A549 (cell line): ENCODE measurements at regions not wholly inside any gene's neighbourhood (a gene's known extent, or its start where the extent isn't known, plus 50 kb on each side); places are given as distances from the start of the nearest gene placed in this dataset.

Experiments used
- CTCF ChIP-seq: fragments of >200 bp; sonication (Bioruptor Twin); formaldehyde crosslinking; IDR thresholded peaks from 3 replicates; pipeline ENCODE4 v1.5.1; 2016
- EP300 ChIP-seq, 2 experiments: fragments of >200 bp; sonication (Bioruptor Twin); formaldehyde crosslinking; IDR thresholded peaks; 2 replicates in 1 of 2; 3 replicates in 1 of 2; pipeline ENCODE4 v1.6.1; 2016 to 2017
- HEYL ChIP-seq: fragments of 250-450 bp; sonication (Bioruptor Pico); IDR thresholded peaks from 2 replicates; pipeline ENCODE4 v1.8.0; 2021; ENCODE audit warnings: mild to moderate bottlenecking, moderate library complexity
- KDM5A ChIP-seq: fragments of 200-600 bp; sonication (generic); IDR thresholded peaks from 2 replicates; pipeline ENCODE4 v1.6.1; 2016; ENCODE audit warnings: antibody characterized with exemption, mild to moderate bottlenecking
- POLR2A ChIP-seq: IDR thresholded peaks from 2 replicates; pipeline ENCODE4 v1.6.1; 2012; ENCODE audit warnings: mild to moderate bottlenecking, low read length
- POLR2AphosphoS2 ChIP-seq: conservative IDR thresholded peaks from 2 replicates; pipeline ENCODE4 v1.6.1; 2012; ENCODE audit warnings: low read length, improper control_type of control experiment, inconsistent platforms
- ZNF302 ChIP-seq: fragments of 250-450 bp; sonication (Bioruptor Pico); IDR thresholded peaks from 2 replicates; pipeline ENCODE4 v1.9.0; 2021; ENCODE audit warnings: inconsistent platforms, mild to moderate bottlenecking, moderate library complexity

- no peak for TF ChIP-seq CTCF
- TF ChIP-seq POLR2A = no peak
- TF ChIP-seq EP300 (IDR thresholded peaks at IDR 0.05) = no peak
- TF ChIP-seq ZNF302 (CRISPR knock-in tag) = no peak
- TF ChIP-seq KDM5A = no peak
- no peak for TF ChIP-seq HEYL (CRISPR knock-in tag)
- no peak for TF ChIP-seq POLR2AphosphoS2
Observed at GRCh38 chr7:390761-391410, 100.9 kb downstream of the FOXL3 start.
